Putamen (tissue), 1 donor: ENCODE measurements at regions not wholly inside any gene's neighbourhood (a gene's known extent, or its start where the extent isn't known, plus 50 kb on each side); places are given as distances from the start of the nearest gene placed in this dataset.
"Not testable (repeated sequence)": the region's sequence is repeated elsewhere in the genome, so short reads cannot be mapped to it uniquely, and the experiment has no call there.

Experiments used
- DNase-seq: peaks from one replicate; pipeline ENCODE4 v3.0.0-alpha.2; 2016; ENCODE audit warnings: low spot score

GRCh38 chr1:178572604-178573003, 59.7 kb downstream of the TEX35 start:
- DNase-seq = no peak

GRCh38 chr1:178573330-178573729, 60.4 kb downstream of the TEX35 start:
- no peak for DNase-seq

- no peak for DNase-seq
These were observed 61.4 kb downstream of the TEX35 start for GRCh38 chr1:178574345-178574744.

GRCh38 chr1:178575611-178576361, 62.9 kb downstream of the TEX35 start:
- no peak for DNase-seq

- no peak for DNase-seq
These were observed 63.9 kb downstream of the TEX35 start for GRCh38 chr1:178576841-178577240.

- DNase-seq = no peak
These were observed 65.0 kb downstream of the TEX35 start for GRCh38 chr1:178577882-178578281.

- DNase-seq = no peak
These were observed 65.6 kb downstream of the TEX35 start for GRCh38 chr1:178578541-178578940.

- DNase-seq = no peak
These were observed 66.2 kb downstream of the TEX35 start for GRCh38 chr1:178579095-178579494.

GRCh38 chr1:178579562-178579961, 66.7 kb downstream of the TEX35 start:
- DNase-seq = no peak

- DNase-seq = no peak
These were observed 67.2 kb downstream of the TEX35 start for GRCh38 chr1:178580096-178580495.

GRCh38 chr1:178580876-178581275, 68.0 kb downstream of the TEX35 start:
- no peak for DNase-seq

- no peak for DNase-seq
These were observed 68.7 kb downstream of the TEX35 start for GRCh38 chr1:178581351-178582303.

- DNase-seq = no peak
These were observed 74.2 kb downstream of the TEX35 start for GRCh38 chr1:178587096-178587495.

GRCh38 chr1:178587975-178588374, 75.1 kb downstream of the TEX35 start:
- no peak for DNase-seq

- DNase-seq = not testable (repeated sequence)
These were observed 76.1 kb downstream of the TEX35 start for GRCh38 chr1:178589042-178589441.

- DNase-seq = not testable (repeated sequence)
These were observed 78.9 kb downstream of the TEX35 start for GRCh38 chr1:178591811-178592210.

- no peak for DNase-seq
These were observed 80.6 kb downstream of the TEX35 start for GRCh38 chr1:178593515-178593914.

GRCh38 chr1:178594133-178594532, 81.2 kb downstream of the TEX35 start:
- DNase-seq = no peak

- no peak for DNase-seq
These were observed 82.6 kb downstream of the TEX35 start for GRCh38 chr1:178595491-178595890.

GRCh38 chr1:178599087-178599486, 86.2 kb downstream of the TEX35 start:
- no peak for DNase-seq

- no peak for DNase-seq
These were observed 86.8 kb downstream of the TEX35 start for GRCh38 chr1:178599745-178600144.

- DNase-seq = no peak
These were observed 91.0 kb downstream of the TEX35 start for GRCh38 chr1:178603926-178604325.

GRCh38 chr1:178606839-178607238, 93.9 kb downstream of the TEX35 start:
- no peak for DNase-seq
